HG02973 (cell line): ENCODE measurements at regions not wholly inside any gene's neighbourhood (a gene's known extent, or its start where the extent isn't known, plus 50 kb on each side); places are given as distances from the start of the nearest gene placed in this dataset.
"Not testable (repeated sequence)": the region's sequence is repeated elsewhere in the genome, so short reads cannot be mapped to it uniquely, and the experiment has no call there.

Experiments used
- ATAC-seq: cut with Tn5 transposase; IDR thresholded peaks from one replicate; pipeline ENCODE4 v1.9.1; 2021; ENCODE audit warnings: moderate library complexity; ENCODE audit not compliant: unreplicated experiment

DNA sequence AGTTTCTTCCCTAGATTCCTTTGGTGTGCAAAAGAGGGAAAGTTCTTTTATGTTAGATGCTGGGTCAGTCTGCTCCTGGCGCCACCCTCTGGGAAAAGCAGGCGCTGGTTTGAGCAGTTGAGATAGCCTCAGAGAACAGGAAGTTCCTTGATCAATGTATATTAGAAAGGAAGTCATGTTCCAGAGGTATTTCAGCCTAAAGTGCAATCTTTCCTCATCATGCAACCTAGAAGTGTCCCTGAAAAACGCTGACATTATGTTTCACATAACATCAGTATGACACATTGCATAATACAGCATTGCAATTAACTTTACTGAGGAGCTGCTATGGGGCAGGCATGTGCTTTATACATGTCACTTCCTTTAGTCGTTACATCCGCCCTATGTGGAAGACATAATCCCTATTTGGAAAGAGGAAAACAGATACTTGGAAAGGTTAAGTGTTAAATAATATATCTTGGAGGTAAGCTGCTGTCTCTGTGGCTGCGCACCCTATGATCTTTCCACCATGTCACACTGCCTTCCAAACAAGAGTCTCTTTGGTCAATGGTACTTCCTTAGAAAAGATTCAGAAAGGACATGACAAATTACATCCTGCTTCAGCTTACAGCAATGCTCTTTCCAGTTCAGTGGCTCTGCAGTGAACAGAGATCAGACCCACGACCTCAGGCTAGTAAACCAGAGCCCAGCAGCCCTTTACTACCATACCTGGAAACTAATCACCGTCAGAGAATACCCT is 369.7 kb downstream of the RAD51AP2 start:
- ATAC-seq = no peak

- ATAC-seq = no peak
Measured at GRCh38 chr2:17146358-17146757, 371.9 kb downstream of the RAD51AP2 start.

- no peak for ATAC-seq
Measured at GRCh38 chr2:17136877-17137276, 381.4 kb downstream of the RAD51AP2 start.

- ATAC-seq = no peak
Measured at GRCh38 chr2:17136231-17136630, 382.0 kb downstream of the RAD51AP2 start.

DNA sequence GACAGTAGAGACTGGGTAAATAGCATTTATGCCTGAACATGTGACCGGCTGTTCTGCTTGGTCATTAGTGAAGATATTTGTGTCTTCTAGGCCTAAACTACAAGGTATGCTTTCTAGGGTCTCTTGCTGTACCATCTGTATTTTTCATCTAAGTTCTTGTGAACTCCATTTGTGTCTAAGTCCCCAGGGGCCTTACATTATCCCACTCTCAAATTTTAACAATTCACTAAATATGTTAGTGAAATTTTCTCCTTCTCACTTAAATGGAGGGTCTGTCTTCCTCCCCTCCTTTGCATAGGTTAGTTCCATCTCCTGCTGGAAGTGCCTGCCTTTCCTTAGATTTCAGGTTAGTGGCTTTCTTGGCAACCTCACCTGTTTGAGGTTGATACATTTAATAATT is 382.6 kb downstream of the RAD51AP2 start:
- ATAC-seq = no peak

- no peak for ATAC-seq
Measured at GRCh38 chr2:17133052-17133671, 385.1 kb downstream of the RAD51AP2 start.

GRCh38 chr2:17130627-17131026 is 387.6 kb downstream of the RAD51AP2 start:
- ATAC-seq = not testable (repeated sequence)

DNA sequence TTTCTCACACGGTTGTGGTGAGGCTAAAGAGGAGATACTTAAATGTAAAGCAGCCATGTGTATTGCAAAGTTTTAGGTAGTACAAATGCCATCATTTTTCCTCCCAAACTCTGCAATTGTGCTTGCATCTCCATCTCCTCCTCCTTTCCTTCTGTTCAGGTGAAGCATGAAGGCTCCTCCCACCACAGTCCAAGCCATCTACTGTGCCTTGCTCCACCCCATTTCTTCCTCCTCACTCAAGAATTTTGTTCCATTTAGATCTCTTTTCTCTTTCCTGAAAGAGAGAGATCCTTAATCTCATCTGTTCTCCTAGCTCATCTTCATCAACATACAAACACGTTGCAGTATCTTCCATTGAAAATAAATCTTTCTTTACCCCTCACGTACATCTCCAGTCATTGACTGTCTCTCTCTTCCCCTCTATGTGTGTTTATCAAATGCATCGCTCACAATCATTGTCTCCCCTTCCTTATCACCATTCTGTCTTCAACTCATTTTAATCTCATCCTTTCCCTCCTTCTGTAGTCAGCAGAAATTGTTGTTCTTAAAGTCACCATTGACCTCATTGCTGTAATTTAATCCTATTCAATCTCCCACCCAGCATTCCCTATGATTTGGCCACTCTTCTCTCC is 392.1 kb downstream of the RAD51AP2 start:
- no peak for ATAC-seq

GRCh38 chr2:17124575-17125318 is 393.5 kb downstream of the RAD51AP2 start:
- ATAC-seq = no peak

DNA sequence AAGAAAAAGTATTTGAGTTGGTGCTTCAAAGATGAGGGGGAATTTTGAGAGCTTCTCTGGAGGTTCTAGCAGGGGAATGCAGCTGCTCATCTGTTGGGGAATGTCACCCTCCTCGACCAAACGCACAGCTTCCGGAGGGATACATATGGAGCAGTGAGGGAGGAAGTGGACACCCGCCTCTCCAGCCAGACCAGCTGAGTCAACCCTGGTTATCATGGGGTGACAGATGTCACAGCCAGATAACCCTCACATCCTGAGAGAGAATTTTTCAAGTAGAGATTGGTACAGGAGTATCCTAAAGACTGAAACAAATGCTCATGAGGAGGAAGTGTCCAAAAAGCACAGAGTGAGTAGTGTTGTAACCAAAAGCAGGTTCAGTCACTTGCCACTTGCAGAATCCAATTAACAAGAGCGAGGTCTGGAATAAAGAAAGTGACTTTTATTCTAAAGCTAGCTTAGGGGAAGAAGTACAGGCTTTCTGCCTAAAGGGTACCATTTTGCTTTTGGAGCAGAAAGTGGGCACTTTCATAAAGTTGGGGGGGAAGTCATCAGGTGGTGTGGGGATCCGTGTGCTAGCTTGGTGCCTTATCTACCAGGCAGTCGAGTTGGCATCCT is 395.2 kb downstream of the RAD51AP2 start:
- no peak for ATAC-seq

DNA sequence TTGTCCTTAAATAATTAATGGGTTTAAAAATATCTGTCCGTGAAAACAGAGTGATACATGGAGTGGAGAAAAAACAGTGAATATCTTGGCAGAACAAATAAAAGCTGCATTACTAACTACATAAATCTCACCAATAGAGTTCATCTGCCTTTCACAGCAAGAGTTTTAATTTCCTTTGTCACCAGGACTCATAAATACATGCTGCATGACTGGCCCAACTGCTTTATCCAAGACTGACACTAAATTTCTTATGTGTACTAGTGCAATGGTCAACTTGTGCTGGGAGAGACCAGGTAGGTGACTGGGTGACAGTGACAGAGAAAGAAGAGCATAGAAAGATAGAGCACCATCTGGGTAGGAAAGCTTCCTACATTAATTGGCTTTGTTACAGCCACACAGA is 402.8 kb downstream of the RAD51AP2 start:
- ATAC-seq = no peak

- ATAC-seq = no peak
Measured at GRCh38 chr2:17115042-17115441, 403.2 kb downstream of the RAD51AP2 start.

- ATAC-seq = no peak
Measured at GRCh38 chr2:17107871-17108270, 410.4 kb downstream of the RAD51AP2 start.

GRCh38 chr2:17107151-17107550 is 411.1 kb downstream of the RAD51AP2 start:
- ATAC-seq = no peak

GRCh38 chr2:17106418-17106817 is 411.8 kb downstream of the RAD51AP2 start:
- no peak for ATAC-seq

DNA sequence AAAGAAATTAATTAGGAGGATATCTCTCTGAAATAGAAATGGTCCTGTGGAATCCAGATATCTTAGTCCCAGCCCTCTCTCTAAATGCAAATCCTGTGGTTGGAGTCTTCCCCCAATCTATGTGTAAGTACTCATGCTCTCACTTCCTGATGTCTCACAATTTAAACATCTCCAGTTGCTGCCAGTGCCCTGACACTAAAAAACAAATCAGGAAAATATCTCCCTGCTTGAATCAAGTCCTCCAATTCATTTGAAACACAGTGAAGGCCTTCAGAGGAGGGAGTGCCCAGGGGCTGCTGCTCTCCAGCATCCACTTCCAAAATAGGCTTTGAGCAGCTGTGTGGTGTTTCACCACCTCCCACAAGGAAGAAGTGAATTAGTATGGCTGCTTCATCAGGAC is 413.8 kb downstream of the RAD51AP2 start:
- peak; percentile 85 for ATAC-seq

GRCh38 chr2:17101596-17101995 is 416.6 kb downstream of the RAD51AP2 start:
- ATAC-seq = no peak

- no peak for ATAC-seq
Measured at GRCh38 chr2:17101091-17101490, 417.1 kb downstream of the RAD51AP2 start.

GRCh38 chr2:17095340-17095739 is 422.9 kb downstream of the RAD51AP2 start:
- no peak for ATAC-seq

DNA sequence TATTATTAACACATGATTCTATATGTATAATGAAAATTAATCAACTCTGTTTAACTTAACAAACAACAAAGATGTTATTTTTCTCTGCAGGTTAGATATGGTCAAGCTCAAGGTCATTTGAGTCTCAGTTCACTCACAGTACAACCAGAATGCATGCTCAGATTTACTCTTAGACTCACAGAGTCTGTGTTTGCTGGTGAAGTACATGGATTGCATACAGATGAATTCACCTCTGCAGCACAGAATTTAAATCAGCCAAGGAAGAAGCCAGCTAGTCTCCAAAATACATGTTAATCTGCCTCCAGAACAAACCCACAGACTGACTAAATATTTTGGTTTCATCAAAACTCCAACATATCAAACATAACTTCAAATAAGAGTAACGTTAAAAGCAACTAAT is 424.5 kb downstream of the RAD51AP2 start:
- ATAC-seq = no peak

GRCh38 chr2:17086990-17087389 is 421.4 kb upstream of the CYRIA start:
- ATAC-seq = no peak
